HG02973 (cell line): ENCODE measurements at regions not wholly inside any gene's neighbourhood (a gene's known extent, or its start where the extent isn't known, plus 50 kb on each side); places are given as distances from the start of the nearest gene placed in this dataset.

Experiments used
- ATAC-seq: cut with Tn5 transposase; IDR thresholded peaks from one replicate; pipeline ENCODE4 v1.9.1; 2021; ENCODE audit warnings: moderate library complexity; ENCODE audit not compliant: unreplicated experiment

GRCh38 chr11:29783506-29783905, 233.3 kb downstream of the KCNA4 start:
- ATAC-seq, result no peak

- ATAC-seq, result no peak
Measured at GRCh38 chr11:29782447-29782846, 234.4 kb downstream of the KCNA4 start.

DNA sequence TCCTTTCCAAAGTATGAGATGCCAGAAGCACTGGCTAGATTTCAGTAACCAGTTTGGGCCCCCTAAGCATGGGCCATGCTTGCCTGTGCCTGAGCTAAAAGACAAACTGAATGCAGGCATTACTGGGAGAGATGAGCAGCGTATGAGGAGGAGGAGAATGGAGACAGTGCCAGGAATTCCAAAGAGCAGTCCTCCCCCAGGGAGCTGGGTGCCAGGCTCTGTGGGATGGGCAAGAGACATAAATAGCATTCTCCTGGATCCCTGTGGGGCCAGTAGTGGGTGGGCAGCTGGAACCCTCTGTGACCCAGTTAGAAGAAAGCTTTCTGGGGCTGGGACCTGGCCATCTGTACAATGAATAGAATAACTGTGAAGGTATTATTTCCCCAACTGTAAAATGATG, 235.6 kb downstream of the KCNA4 start:
- no peak for ATAC-seq

DNA sequence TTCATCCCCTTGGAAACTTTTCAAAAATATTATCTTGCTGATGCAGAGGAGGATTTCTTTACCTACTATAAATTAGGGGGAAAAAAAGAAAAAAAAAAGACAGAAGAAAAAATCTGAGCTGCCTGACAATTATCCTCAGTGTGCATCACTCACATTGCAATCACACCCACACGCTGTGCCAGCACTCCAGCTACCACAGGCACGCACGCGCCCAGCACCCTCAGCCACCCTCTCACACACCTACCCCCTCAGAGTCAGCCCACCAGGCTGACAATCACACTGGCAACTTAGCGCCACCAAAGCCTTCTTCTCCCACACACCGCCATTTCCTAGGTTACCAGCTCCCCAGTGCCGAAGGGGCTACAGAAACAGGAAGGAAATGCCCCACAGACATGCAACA, 236.1 kb downstream of the KCNA4 start:
- no peak for ATAC-seq

GRCh38 chr11:29773656-29774264, 243.1 kb downstream of the KCNA4 start:
- ATAC-seq, result no peak

GRCh38 chr11:29756871-29757270, 260.0 kb downstream of the KCNA4 start:
- no peak for ATAC-seq

DNA sequence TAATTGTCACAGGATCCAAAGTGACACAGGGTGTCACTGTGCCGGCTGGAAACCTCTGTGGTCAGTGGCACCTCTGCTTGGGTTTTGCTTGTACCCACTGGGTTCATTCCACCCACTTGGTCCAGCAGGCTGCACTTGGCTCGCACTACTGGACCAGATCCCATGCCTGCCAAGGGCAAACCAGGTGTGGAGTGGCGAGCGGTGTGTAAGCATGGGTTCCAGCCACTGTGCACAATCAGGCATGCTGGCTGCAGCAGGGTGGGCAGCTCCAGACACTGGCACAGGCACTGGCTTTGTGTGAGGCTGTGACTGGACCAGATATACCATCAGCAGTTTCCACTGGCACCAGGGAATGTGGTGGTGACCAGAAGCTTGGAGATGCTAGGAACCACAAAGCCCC, 261.4 kb downstream of the KCNA4 start:
- no peak for ATAC-seq

GRCh38 chr11:29751618-29752017, 265.2 kb downstream of the KCNA4 start:
- no peak for ATAC-seq

DNA sequence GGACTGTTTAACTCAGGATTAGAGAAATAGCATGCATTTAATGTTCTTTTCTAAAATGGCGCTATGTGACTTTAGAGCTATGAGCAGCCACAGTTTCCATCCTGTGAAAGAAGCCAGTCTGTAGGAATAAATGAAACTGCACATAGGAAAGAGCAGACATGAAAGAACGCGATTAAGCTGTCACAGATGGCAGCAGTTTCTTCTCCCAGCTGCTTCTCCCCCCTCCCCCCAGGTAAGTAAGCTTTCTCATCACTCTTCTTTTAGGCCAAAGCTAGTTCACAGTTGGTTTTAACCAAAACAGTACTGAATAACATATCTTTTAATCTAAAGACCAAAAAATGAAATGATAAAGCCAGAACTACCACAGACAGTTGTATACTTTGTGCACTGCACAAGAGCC, 266.4 kb downstream of the KCNA4 start:
- no peak for ATAC-seq

- ATAC-seq, result no peak
Measured at GRCh38 chr11:29734287-29734686, 282.5 kb downstream of the KCNA4 start.

DNA sequence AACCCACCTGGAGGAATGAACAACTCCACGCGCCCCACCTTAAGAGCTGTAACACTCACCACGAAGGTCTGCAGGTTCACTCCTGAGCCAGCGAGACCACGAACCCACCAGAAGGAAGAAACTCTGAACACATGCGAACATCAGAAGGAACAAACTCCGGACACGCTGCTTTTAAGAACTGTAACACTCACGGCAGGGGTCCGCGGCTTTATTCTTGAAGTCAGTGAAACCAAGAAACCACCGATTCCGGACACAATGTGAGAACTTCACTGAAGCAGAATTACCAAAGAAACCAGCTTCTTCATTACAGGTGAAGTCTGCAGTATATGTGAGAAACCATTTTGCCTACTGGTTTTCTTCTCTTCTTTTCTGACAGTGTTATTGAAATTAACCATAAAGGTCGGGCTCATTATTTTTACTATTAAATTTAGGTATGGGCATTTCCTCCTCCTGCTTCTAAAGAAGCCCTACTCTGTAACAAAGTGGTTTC, 303.0 kb downstream of the KCNA4 start:
- no peak for ATAC-seq

- no peak for ATAC-seq
Measured at GRCh38 chr11:29712616-29713015, 304.2 kb downstream of the KCNA4 start.

DNA sequence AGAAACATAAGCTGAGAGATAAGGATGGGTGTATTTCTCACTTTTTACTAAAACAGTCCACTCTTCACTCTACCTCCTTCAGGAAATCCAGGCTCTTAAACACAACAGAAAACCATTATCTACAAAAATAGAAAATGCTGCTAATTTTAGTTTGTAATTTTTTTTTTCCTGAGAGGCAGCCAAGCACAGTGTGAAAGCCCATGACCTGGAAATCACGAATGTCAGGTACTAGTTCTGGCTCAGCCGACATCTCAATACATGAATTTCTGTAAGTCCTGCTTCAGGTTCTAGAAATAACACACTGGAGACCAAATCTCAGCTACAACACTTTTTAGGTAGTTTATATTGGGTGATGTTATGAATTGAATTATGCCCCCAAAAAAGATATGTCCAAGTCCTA, 308.9 kb downstream of the KCNA4 start:
- ATAC-seq, result no peak

DNA sequence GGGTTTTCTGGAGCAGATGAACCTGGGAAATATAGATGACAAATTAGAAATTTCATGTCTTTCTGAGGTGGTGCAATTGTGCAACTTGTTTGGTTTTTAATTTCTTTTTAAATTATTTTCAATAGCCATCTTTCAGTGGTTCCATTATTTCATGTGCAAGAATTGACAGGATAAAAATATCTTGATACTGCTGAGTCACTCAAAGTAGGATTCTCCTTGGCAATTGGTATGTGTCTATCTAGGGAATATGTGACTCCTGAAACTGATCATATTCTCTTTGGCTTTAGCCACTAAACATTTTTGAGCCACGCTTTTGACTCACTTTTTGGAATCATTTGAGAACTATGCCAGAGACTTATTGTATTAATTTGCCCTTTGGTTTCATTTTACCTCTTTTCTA, 331.5 kb downstream of the KCNA4 start:
- no peak for ATAC-seq

GRCh38 chr11:29682856-29683255, 334.0 kb downstream of the KCNA4 start:
- ATAC-seq, result no peak

- ATAC-seq, result peak; percentile 82
Measured at GRCh38 chr11:29679996-29680395, 336.8 kb downstream of the KCNA4 start.

DNA sequence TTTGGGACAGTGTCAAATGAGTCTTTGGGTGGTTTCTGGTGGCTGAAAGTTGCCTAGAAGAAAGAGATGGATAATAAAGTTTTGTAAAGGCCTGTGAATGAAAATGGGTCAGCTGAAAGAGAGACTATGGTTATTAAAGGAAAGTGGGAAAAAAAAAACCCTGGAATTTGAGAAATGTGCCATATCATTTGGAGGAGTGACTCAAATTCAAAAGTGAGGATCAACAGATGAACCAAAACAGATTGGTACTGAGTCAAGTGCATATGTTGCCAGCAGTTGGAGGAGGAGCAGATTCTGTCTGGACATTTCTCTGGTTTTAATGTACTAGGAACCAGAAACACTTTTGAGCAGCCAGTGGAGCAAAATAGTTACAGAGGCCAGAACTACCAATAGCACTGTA, 339.8 kb downstream of the KCNA4 start:
- no peak for ATAC-seq

GRCh38 chr11:29669310-29669709, 347.5 kb downstream of the KCNA4 start:
- ATAC-seq, result no peak

- ATAC-seq, result no peak
Measured at GRCh38 chr11:29657709-29658108, 359.1 kb downstream of the KCNA4 start.

GRCh38 chr11:29656597-29656996, 360.2 kb downstream of the KCNA4 start:
- ATAC-seq, result no peak

DNA sequence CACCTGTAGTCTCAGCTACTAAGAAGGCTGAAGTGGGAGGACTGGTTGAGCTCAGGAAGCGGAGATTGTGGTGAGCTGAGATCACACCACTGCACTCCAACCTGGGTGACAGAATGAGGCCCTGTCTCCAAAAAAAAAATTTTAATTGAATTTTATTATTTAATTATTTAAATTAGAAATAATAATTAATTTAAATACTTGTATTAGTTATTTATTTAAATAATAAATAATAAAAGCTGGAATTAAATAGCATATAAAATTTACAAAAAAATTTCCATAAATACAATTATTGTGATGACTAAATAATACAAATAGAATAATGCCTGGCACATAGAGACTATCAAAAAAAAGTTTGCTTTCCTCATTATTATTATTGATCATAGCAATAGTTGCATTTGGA, 371.5 kb downstream of the KCNA4 start:
- ATAC-seq, result no peak

- no peak for ATAC-seq
Measured at GRCh38 chr11:29641201-29641600, 375.6 kb downstream of the KCNA4 start.

GRCh38 chr11:29634744-29635143, 382.1 kb downstream of the KCNA4 start:
- no peak for ATAC-seq
